GM23338 (cell line): ENCODE measurements at regions not wholly inside any gene's neighbourhood (a gene's known extent, or its start where the extent isn't known, plus 50 kb on each side); places are given as distances from the start of the nearest gene placed in this dataset.

Experiments
- ATAC-seq: fragments of 200-7000 bp; cut with Tn5 transposase; 3 replicates; pipeline ENCODE4 v1.9.1; 2020
- DNase-seq: peaks from one replicate; pipeline ENCODE4 v3.0.0-alpha.2; 2015; ENCODE audit warnings: low spot score
- H2AFZ ChIP-seq: fragments of 200-600 bp; sonication (generic); 2 replicates; pipeline ENCODE4 v1.8.0; 2016; ENCODE audit warnings: antibody characterized with exemption, mild to moderate bottlenecking, moderate library complexity
- H3F3A ChIP-seq: fragments of 200-600 bp; sonication (generic); replicated peaks from 2 replicates; pipeline ENCODE4 v1.8.0; 2017; ENCODE audit warnings: antibody characterized with exemption, mixed run types, low read depth
- H3K27ac ChIP-seq: fragments of 200-600 bp; sonication (generic); 2 replicates; pipeline ENCODE4 v1.6.1; 2016; ENCODE audit warnings: low read depth
- H3K27me3 ChIP-seq: fragments of 200-600 bp; sonication (generic); 2 replicates; pipeline ENCODE4 v1.8.0; 2016; ENCODE audit warnings: mild to moderate bottlenecking, mixed run types, moderate library complexity; ENCODE audit not compliant: insufficient read depth
- H3K36me3 ChIP-seq: fragments of 200-600 bp; sonication (generic); 2 replicates; pipeline ENCODE4 v1.8.0; 2016; ENCODE audit warnings: mild to moderate bottlenecking; ENCODE audit not compliant: insufficient read depth
- H3K4me1 ChIP-seq: fragments of 200-600 bp; sonication (generic); 2 replicates; pipeline ENCODE4 v1.8.0; 2016; ENCODE audit warnings: mild to moderate bottlenecking, moderate library complexity; ENCODE audit not compliant: insufficient read depth
- H3K4me2 ChIP-seq: fragments of 200-600 bp; sonication (generic); 2 replicates; pipeline ENCODE4 v1.7.1; 2017; ENCODE audit warnings: mixed run types
- H3K4me3 ChIP-seq: fragments of 200-600 bp; sonication (generic); 2 replicates; pipeline ENCODE4 v1.6.1; 2016; ENCODE audit warnings: mixed run types
- H3K79me2 ChIP-seq: fragments of 200-600 bp; sonication (generic); replicated peaks from 2 replicates; pipeline ENCODE4 v1.8.0; 2017; ENCODE audit warnings: mild to moderate bottlenecking; ENCODE audit not compliant: insufficient read depth
- H3K9me2 ChIP-seq: fragments of 200-600 bp; sonication (generic); 2 replicates; pipeline ENCODE4 v1.8.0; 2017; ENCODE audit not compliant: insufficient read depth
- H4K20me1 ChIP-seq: fragments of 200-600 bp; sonication (generic); replicated peaks from 2 replicates; pipeline ENCODE4 v1.8.0; 2017; ENCODE audit warnings: mild to moderate bottlenecking; ENCODE audit not compliant: insufficient read depth
- H3K27ac Mint-ChIP-seq: 2 replicates; pipeline ENCODE4 v1.8.0; 2020; ENCODE audit warnings: inconsistent platforms, mild to moderate bottlenecking, moderate library complexity, mixed read lengths
- H3K27me3 Mint-ChIP-seq: 3 replicates; pipeline ENCODE4 v1.8.0; 2022; ENCODE audit warnings: low read depth, mild to moderate bottlenecking, moderate library complexity, mixed read lengths, inconsistent platforms; ENCODE audit not compliant: insufficient read depth, poor library complexity
- H3K36me3 Mint-ChIP-seq: 3 replicates; pipeline ENCODE4 v1.8.0; 2021; ENCODE audit warnings: low read depth, mild to moderate bottlenecking, inconsistent platforms, moderate library complexity, mixed read lengths
- H3K4me1 Mint-ChIP-seq: 3 replicates; pipeline ENCODE4 v1.8.0; 2020; ENCODE audit warnings: mild to moderate bottlenecking, inconsistent platforms, mixed read lengths
- H3K4me3 Mint-ChIP-seq: 3 replicates; pipeline ENCODE4 v1.8.0; 2021; ENCODE audit warnings: moderate library complexity, mild to moderate bottlenecking, inconsistent platforms, mixed read lengths
- H3K9me3 Mint-ChIP-seq: 3 replicates; pipeline ENCODE4 v1.8.0; 2020; ENCODE audit warnings: moderate library complexity, mild to moderate bottlenecking, inconsistent platforms, mixed read lengths
- CREB1 ChIP-seq: fragments of 250-450 bp; sonication (Bioruptor Pico); IDR thresholded peaks from 2 replicates; pipeline ENCODE4 v1.5.0; 2020; ENCODE audit warnings: low read depth, mild to moderate bottlenecking, moderate library complexity
- EZH2 ChIP-seq: fragments of 200-600 bp; sonication (generic); IDR thresholded peaks from one replicate; pipeline ENCODE4 v1.8.0; 2017; ENCODE audit warnings: antibody characterized with exemption, mild to moderate bottlenecking, low read depth; ENCODE audit not compliant: unreplicated experiment
- EZH2phosphoT487 ChIP-seq: fragments of 200-600 bp; sonication (generic); IDR thresholded peaks from one replicate; pipeline ENCODE4 v1.8.1; 2018; ENCODE audit warnings: antibody characterized with exemption; ENCODE audit not compliant: unreplicated experiment
- JUNB ChIP-seq: IDR thresholded peaks from one replicate; pipeline ENCODE4 v1.6.1; 2016; ENCODE audit warnings: antibody characterized with exemption; ENCODE audit not compliant: unreplicated experiment
- NANOG ChIP-seq: IDR thresholded peaks from 2 replicates; pipeline ENCODE4 v1.6.1; 2016; ENCODE audit warnings: antibody characterized with exemption, borderline replicate concordance
- POLR2AphosphoS5 ChIP-seq: IDR thresholded peaks from 2 replicates; pipeline ENCODE4 v1.6.1; 2016; ENCODE audit warnings: antibody characterized with exemption, low read depth
- STAT1 ChIP-seq: IDR thresholded peaks from one replicate; pipeline ENCODE4 v1.6.1; 2016; ENCODE audit warnings: antibody characterized with exemption; ENCODE audit not compliant: unreplicated experiment
- ZNF114 ChIP-seq: fragments of 250-450 bp; sonication (Bioruptor Pico); IDR thresholded peaks from 2 replicates; pipeline ENCODE4 v1.5.0; 2020; ENCODE audit warnings: mild to moderate bottlenecking, moderate library complexity
- ZNF331 ChIP-seq: fragments of 250-450 bp; sonication (Bioruptor Pico); IDR thresholded peaks from 2 replicates; pipeline ENCODE4 v1.5.0; 2020; ENCODE audit warnings: low read depth, mild to moderate bottlenecking, moderate library complexity
- ZNF462 ChIP-seq: fragments of 250-450 bp; sonication (Bioruptor Pico); IDR thresholded peaks from 2 replicates; pipeline ENCODE4 v1.5.0; 2020; ENCODE audit warnings: mild to moderate bottlenecking, moderate library complexity
- TF ChIP-seq, protein P1 (sequence below): IDR thresholded peaks from 2 replicates; pipeline ENCODE4 v1.6.1; 2016; ENCODE audit warnings: antibody characterized with exemption
- TF ChIP-seq, protein P2 (sequence below), 2 experiments: fragments of 200-600 bp in 1 of 2; sonication (generic) in 1 of 2; conservative IDR thresholded peaks; 2 replicates each; pipeline versions ENCODE4 v1.5.1 to v1.6.1; 2016 to 2017; ENCODE audit warnings: antibody characterized with exemption in 2 of 2, low read depth in 2 of 2, mild to moderate bottlenecking in 2 of 2, moderate library complexity in 1 of 2
- TF ChIP-seq, protein P3 (sequence below): IDR thresholded peaks from one replicate; pipeline ENCODE4 v1.6.1; 2018; ENCODE audit warnings: antibody characterized with exemption; ENCODE audit not compliant: unreplicated experiment

DNA sequence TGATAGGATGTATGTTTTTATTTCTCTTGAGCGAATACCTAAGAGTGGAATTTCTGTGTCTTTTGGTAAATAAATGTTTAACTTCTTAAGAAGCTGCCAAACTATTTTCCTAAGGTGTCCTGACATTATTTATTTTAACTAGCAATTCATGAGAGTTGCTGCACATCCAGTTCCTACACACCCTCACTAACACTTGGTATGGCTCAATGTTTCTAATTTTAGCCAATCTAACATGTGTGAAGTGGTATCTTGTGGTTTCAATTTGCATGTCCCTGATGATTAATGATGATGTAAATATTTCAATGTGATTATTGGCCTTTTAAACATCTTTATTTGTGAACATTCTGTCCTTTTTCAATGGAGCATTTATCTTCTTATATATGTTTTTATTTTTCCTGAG lies 2095.5 kb upstream of the C9orf72 start:
- Mint-ChIP-seq H3K36me3 (no peaks in the 10 kb centered on the region), H3K4me1 (no peaks in the 10 kb centered on the region), H3K27me3 (no peaks in the 10 kb centered on the region), H3K4me3 (no peak overlapping the region), H3K9me3 (no peaks in the 10 kb centered on the region), H3K27ac (no peak overlapping the region)
- no peaks in the 10 kb centered on the region for H3K4me1 ChIP-seq
- no peaks in the 10 kb centered on the region for H3K79me2 ChIP-seq
- no peaks in the 10 kb centered on the region for H3K36me3 ChIP-seq
- no peaks in the 10 kb centered on the region for H3K27me3 ChIP-seq
- H3K27ac ChIP-seq: no peak overlapping the region
- DNase-seq: no peak
- ATAC-seq: no peak
- no peaks in the 10 kb centered on the region for H3F3A ChIP-seq
- H3K4me3 ChIP-seq: no peak overlapping the region
- TF ChIP-seq ZNF462 (CRISPR knock-in tag) (no peak), JUNB (no peak), CREB1 (CRISPR knock-in tag) (no peak), ZNF331 (CRISPR knock-in tag) (no peak), EZH2phosphoT487 (no peak), NANOG (no peak), POLR2AphosphoS5 (no peak), STAT1 (no peak), ZNF114 (CRISPR knock-in tag) (no peak), EZH2 (no peak)
- TF ChIP-seq, protein P1, sequence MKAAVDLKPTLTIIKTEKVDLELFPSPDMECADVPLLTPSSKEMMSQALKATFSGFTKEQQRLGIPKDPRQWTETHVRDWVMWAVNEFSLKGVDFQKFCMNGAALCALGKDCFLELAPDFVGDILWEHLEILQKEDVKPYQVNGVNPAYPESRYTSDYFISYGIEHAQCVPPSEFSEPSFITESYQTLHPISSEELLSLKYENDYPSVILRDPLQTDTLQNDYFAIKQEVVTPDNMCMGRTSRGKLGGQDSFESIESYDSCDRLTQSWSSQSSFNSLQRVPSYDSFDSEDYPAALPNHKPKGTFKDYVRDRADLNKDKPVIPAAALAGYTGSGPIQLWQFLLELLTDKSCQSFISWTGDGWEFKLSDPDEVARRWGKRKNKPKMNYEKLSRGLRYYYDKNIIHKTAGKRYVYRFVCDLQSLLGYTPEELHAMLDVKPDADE: no peak
- TF ChIP-seq, protein P2, sequence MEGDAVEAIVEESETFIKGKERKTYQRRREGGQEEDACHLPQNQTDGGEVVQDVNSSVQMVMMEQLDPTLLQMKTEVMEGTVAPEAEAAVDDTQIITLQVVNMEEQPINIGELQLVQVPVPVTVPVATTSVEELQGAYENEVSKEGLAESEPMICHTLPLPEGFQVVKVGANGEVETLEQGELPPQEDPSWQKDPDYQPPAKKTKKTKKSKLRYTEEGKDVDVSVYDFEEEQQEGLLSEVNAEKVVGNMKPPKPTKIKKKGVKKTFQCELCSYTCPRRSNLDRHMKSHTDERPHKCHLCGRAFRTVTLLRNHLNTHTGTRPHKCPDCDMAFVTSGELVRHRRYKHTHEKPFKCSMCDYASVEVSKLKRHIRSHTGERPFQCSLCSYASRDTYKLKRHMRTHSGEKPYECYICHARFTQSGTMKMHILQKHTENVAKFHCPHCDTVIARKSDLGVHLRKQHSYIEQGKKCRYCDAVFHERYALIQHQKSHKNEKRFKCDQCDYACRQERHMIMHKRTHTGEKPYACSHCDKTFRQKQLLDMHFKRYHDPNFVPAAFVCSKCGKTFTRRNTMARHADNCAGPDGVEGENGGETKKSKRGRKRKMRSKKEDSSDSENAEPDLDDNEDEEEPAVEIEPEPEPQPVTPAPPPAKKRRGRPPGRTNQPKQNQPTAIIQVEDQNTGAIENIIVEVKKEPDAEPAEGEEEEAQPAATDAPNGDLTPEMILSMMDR (conservative IDR thresholded peaks at IDR 0.05; ENCODE audit: low read depth in 2 of 2): no peak
- TF ChIP-seq, protein P3, sequence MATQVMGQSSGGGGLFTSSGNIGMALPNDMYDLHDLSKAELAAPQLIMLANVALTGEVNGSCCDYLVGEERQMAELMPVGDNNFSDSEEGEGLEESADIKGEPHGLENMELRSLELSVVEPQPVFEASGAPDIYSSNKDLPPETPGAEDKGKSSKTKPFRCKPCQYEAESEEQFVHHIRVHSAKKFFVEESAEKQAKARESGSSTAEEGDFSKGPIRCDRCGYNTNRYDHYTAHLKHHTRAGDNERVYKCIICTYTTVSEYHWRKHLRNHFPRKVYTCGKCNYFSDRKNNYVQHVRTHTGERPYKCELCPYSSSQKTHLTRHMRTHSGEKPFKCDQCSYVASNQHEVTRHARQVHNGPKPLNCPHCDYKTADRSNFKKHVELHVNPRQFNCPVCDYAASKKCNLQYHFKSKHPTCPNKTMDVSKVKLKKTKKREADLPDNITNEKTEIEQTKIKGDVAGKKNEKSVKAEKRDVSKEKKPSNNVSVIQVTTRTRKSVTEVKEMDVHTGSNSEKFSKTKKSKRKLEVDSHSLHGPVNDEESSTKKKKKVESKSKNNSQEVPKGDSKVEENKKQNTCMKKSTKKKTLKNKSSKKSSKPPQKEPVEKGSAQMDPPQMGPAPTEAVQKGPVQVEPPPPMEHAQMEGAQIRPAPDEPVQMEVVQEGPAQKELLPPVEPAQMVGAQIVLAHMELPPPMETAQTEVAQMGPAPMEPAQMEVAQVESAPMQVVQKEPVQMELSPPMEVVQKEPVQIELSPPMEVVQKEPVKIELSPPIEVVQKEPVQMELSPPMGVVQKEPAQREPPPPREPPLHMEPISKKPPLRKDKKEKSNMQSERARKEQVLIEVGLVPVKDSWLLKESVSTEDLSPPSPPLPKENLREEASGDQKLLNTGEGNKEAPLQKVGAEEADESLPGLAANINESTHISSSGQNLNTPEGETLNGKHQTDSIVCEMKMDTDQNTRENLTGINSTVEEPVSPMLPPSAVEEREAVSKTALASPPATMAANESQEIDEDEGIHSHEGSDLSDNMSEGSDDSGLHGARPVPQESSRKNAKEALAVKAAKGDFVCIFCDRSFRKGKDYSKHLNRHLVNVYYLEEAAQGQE: no peak
- no peak overlapping the region for H2AFZ ChIP-seq
- H3K9me2 ChIP-seq: no peaks in the 10 kb centered on the region
- H4K20me1 ChIP-seq: no peaks in the 10 kb centered on the region
- H3K4me2 ChIP-seq: no peak overlapping the region
